SU-DHL-6 (cell line): ENCODE measurements at regions not wholly inside any gene's neighbourhood (a gene's known extent, or its start where the extent isn't known, plus 50 kb on each side); places are given as distances from the start of the nearest gene placed in this dataset.

Experiments
- H2AFZ ChIP-seq: fragments of 200-600 bp; sonication (generic); 2 replicates; pipeline ENCODE4 v1.6.1; 2014; ENCODE audit warnings: low read depth, mild to moderate bottlenecking, moderate library complexity, mixed read lengths, antibody characterized with exemption, low read length; ENCODE audit not compliant: severe bottlenecking
- H3F3A ChIP-seq: fragments of 200-600 bp; shearing (Covaris generic); 2 replicates; pipeline ENCODE4 v1.6.0; 2016; ENCODE audit warnings: antibody characterized with exemption, mild to moderate bottlenecking; ENCODE audit not compliant: insufficient read depth
- H3K27ac ChIP-seq: fragments of 200-600 bp; sonication (generic); 2 replicates; pipeline ENCODE4 v1.5.1; 2016; ENCODE audit warnings: low read depth, mild to moderate bottlenecking, low read length, moderate library complexity, mixed read lengths
- H3K27me3 ChIP-seq: fragments of 200-600 bp; sonication (generic), shearing (Covaris generic); 2 replicates; pipeline ENCODE4 v1.6.0; 2014; ENCODE audit warnings: mild to moderate bottlenecking, low read length
- H3K36me3 ChIP-seq: fragments of 200-600 bp; sonication (generic); 2 replicates; pipeline ENCODE4 v1.6.1; 2014; ENCODE audit warnings: mild to moderate bottlenecking, low read length, mixed read lengths
- H3K4me2 ChIP-seq: fragments of 300-600, 200-600 bp; shearing (Covaris generic), sonication (generic); 2 replicates; pipeline ENCODE4 v1.6.0; 2014; ENCODE audit warnings: low read length, low read depth, mild to moderate bottlenecking; ENCODE audit not compliant: poor library complexity, severe bottlenecking
- H3K4me3 ChIP-seq: fragments of 200-600 bp; sonication (generic); 2 replicates; pipeline ENCODE4 v1.5.1; 2014; ENCODE audit warnings: antibody characterized with exemption, low read length, mild to moderate bottlenecking, mixed read lengths; ENCODE audit not compliant: insufficient read depth, poor library complexity, severe bottlenecking
- H3K79me2 ChIP-seq: fragments of 200-600 bp; sonication (generic); 2 replicates; pipeline ENCODE4 v1.6.1; 2014; ENCODE audit warnings: mild to moderate bottlenecking, low read length, moderate library complexity; ENCODE audit not compliant: insufficient read depth
- H3K9ac ChIP-seq: fragments of 200-600 bp; sonication (generic); 2 replicates; pipeline ENCODE4 v1.7.0; 2014; ENCODE audit warnings: mild to moderate bottlenecking, low read length
- H3K9me2 ChIP-seq: fragments of 200-600 bp; sonication (generic); replicated peaks from 2 replicates; pipeline ENCODE4 v1.6.1; 2014; ENCODE audit warnings: low read length; ENCODE audit not compliant: insufficient read depth
- H3K9me3 ChIP-seq: fragments of 200-600 bp; sonication (generic); 2 replicates; pipeline ENCODE4 v1.6.1; 2014; ENCODE audit warnings: low read length, mixed read lengths; ENCODE audit not compliant: insufficient read depth
- H4K20me1 ChIP-seq: fragments of 200-600 bp; sonication (generic); 2 replicates; pipeline ENCODE4 v1.6.1; 2014; ENCODE audit warnings: low read depth, mild to moderate bottlenecking, antibody characterized with exemption, low read length, moderate library complexity, mixed read lengths
- EZH2phosphoT487 ChIP-seq: fragments of 200-600 bp; sonication (generic), shearing (Covaris generic); conservative IDR thresholded peaks from 2 replicates; pipeline ENCODE4 v1.6.1; 2018; ENCODE audit warnings: mild to moderate bottlenecking, antibody characterized with exemption, low read length, moderate library complexity, mixed read lengths
- TF ChIP-seq, protein P1 (sequence below): fragments of 200-600 bp; sonication (generic); IDR thresholded peaks from one replicate; pipeline ENCODE4 v1.5.1; 2017; ENCODE audit warnings: antibody characterized with exemption, mild to moderate bottlenecking, low read length, moderate library complexity; ENCODE audit not compliant: insufficient read depth, poor library complexity, severe bottlenecking

- Histone ChIP-seq H2AFZ (no peak overlapping the region), H3K27ac (no peak overlapping the region), H3F3A (no peaks in the 10 kb centered on the region), H3K79me2 (no peaks in the 10 kb centered on the region), H3K4me2 (no peak overlapping the region), H3K27me3 (no peaks in the 10 kb centered on the region; the same call in 1 of the 2 replicates), H3K9ac (no peak overlapping the region), H3K9me2 (no peaks in the 10 kb centered on the region), H3K36me3 (no peaks in the 10 kb centered on the region), H3K4me3 (no peak overlapping the region), H3K9me3 (no peaks in the 10 kb centered on the region), H4K20me1 (no peaks in the 10 kb centered on the region)
- TF ChIP-seq EZH2phosphoT487 = no peak
- TF ChIP-seq, protein P1, sequence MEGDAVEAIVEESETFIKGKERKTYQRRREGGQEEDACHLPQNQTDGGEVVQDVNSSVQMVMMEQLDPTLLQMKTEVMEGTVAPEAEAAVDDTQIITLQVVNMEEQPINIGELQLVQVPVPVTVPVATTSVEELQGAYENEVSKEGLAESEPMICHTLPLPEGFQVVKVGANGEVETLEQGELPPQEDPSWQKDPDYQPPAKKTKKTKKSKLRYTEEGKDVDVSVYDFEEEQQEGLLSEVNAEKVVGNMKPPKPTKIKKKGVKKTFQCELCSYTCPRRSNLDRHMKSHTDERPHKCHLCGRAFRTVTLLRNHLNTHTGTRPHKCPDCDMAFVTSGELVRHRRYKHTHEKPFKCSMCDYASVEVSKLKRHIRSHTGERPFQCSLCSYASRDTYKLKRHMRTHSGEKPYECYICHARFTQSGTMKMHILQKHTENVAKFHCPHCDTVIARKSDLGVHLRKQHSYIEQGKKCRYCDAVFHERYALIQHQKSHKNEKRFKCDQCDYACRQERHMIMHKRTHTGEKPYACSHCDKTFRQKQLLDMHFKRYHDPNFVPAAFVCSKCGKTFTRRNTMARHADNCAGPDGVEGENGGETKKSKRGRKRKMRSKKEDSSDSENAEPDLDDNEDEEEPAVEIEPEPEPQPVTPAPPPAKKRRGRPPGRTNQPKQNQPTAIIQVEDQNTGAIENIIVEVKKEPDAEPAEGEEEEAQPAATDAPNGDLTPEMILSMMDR = no peak
Measured at GRCh38 chr5:72691751-72692150, 124.7 kb upstream of the TNPO1 start.

DNA sequence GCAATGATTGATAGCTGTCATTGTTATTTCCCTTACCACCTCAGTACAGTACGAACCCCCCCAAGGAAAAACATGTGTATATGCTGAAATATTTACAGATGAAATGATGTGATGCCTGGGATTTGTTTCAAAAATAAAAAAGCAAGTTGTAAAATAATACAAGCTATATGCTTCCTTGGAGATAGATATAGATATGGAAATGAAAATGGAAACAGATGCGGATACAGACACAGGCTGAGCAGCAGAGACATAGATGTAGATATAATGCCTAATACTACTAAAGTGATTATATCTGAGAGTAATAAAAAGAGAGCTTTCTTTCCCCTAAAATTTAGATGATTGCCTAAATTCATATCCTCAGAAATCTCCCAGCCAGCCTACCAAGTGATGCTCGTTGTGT, 127.5 kb upstream of the TNPO1 start:
- H3F3A ChIP-seq = no peaks in the 10 kb centered on the region
- no peak overlapping the region for H3K27ac ChIP-seq
- no peaks in the 10 kb centered on the region for H3K36me3 ChIP-seq
- no peak overlapping the region for H3K4me2 ChIP-seq
- H3K9me2 ChIP-seq = no peaks in the 10 kb centered on the region
- H2AFZ ChIP-seq = no peak overlapping the region
- H3K9ac ChIP-seq = no peak overlapping the region
- TF ChIP-seq, protein P1 = no peak
- TF ChIP-seq EZH2phosphoT487 = no peak
- H4K20me1 ChIP-seq = no peaks in the 10 kb centered on the region
- no peaks in the 10 kb centered on the region for H3K27me3 ChIP-seq
- H3K4me3 ChIP-seq = no peak overlapping the region
- no peaks in the 10 kb centered on the region for H3K9me3 ChIP-seq
- H3K79me2 ChIP-seq = no peaks in the 10 kb centered on the region

- H2AFZ ChIP-seq = no peak overlapping the region
- H3K79me2 ChIP-seq = no peaks in the 10 kb centered on the region
- H3K27ac ChIP-seq = no peak overlapping the region
- H3K4me3 ChIP-seq = no peak overlapping the region
- TF ChIP-seq, protein P1 = no peak
- no peak for TF ChIP-seq EZH2phosphoT487
- H3F3A ChIP-seq = no peaks in the 10 kb centered on the region
- no peaks in the 10 kb centered on the region for H3K9me2 ChIP-seq
- no peaks in the 10 kb centered on the region for H3K9me3 ChIP-seq
- H3K36me3 ChIP-seq = no peaks in the 10 kb centered on the region
- H4K20me1 ChIP-seq = no peaks in the 10 kb centered on the region
- H3K27me3 ChIP-seq = no peaks in the 10 kb centered on the region
- no peak overlapping the region for H3K9ac ChIP-seq
- no peak overlapping the region for H3K4me2 ChIP-seq
Measured at GRCh38 chr5:72687288-72687687, 129.2 kb upstream of the TNPO1 start.
